Activated gamma-delta T cell treated with Interleukin-2 at 50 U/mL for 16 hours (primary cell): ENCODE measurements at regions not wholly inside any gene's neighbourhood (a gene's known extent, or its start where the extent isn't known, plus 50 kb on each side); places are given as distances from the start of the nearest gene placed in this dataset.
"Not testable (repeated sequence)": the region's sequence is repeated elsewhere in the genome, so short reads cannot be mapped to it uniquely, and the experiment has no call there.

Source experiments
- DNase-seq: peaks from one replicate; pipeline ENCODE4 v3.0.0-alpha.2; 2020

DNA sequence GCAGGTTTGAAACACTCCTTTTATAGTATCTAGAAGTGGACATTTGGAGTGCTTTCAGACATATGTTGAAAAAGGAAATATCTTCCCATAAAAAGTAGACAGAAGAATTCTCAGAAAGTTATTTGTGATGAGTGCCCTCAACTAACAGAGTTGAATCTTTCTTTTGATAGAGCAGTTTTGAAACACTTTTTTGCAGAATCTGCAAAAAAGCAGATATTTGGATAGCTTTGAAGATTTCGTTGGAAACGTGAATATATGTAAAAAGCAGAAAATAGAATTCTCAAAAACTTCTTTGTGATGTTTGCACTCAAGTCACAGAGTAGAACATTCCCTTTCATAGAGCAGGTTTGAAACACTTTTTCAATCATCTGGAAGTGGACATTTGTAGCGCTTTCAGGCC, 676.4 kb upstream of the ZNF337 start:
- DNase-seq = not testable (repeated sequence)

DNA sequence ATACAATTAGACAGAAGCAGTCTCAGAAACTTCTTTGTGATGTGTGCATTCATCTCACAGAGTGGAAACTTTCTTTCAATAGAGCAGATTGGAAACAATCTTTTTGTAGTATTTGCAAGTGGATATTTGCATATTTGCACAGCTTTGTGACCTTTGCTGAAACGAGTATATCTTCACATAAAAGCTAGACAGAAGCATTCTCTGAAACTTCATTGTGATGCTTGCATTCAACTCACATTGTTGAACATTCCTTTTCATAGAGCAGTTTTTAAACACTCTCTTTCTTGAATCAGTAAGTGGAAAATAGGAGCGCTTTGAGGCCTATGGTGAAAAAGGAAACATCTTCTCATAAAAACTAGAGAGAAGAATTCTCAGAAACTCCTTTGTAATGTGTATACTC, 657.9 kb upstream of the ZNF337 start:
- DNase-seq = no peak

- DNase-seq = no peak
Observed at GRCh38 chr20:26347396-26347795, 650.7 kb upstream of the ZNF337 start.

GRCh38 chr20:26340460-26341065, 643.9 kb upstream of the ZNF337 start:
- not testable (repeated sequence) for DNase-seq

GRCh38 chr20:26324177-26324576, 627.5 kb upstream of the ZNF337 start:
- no peak for DNase-seq

DNA sequence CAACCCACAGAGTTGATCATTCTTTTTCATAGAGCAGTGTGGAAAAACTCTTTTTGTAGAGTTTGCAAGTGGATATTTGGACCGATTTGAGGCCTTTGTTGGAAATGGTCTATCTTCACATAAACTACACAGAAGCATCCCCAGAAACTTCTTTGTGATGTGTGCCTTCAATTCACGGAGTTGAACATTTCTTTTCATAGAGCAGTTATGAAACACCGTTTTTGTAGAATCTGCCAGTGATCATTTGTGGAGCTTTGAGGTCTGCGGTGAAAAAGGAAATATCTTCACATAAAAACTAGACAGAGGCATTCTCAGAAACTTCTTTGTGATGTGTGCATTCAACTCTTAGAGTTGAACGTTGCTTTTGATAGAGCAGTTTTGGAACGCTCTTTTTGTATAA, 618.4 kb upstream of the ZNF337 start:
- no peak for DNase-seq

DNA sequence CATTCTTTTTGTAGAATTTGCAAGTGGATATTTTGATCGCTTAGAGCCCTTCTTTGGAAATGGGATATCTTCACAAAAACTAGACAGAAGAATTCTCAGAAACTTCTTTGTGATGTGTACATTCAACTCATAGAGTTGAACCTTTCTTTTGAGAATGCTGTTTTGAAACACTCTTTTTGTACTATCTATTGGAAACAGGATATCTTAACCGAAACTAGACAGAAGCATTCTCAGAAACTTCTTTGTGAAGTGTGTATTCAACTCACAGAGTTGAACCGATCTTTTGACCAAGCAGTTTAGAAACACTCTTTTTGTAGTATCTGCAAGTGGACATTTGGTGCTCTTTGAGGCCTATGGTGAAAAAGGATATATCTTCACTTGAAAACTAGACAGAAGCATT, 613.1 kb upstream of the ZNF337 start:
- DNase-seq = not testable (repeated sequence)

- DNase-seq = no peak
Observed at GRCh38 chr20:26308961-26309360, 612.3 kb upstream of the ZNF337 start.

- no peak for DNase-seq
Observed at GRCh38 chr20:26295006-26295405, 598.4 kb upstream of the ZNF337 start.

GRCh38 chr20:26288379-26289061, 591.9 kb upstream of the ZNF337 start:
- DNase-seq = not testable (repeated sequence)

GRCh38 chr20:26279238-26279637, 582.6 kb upstream of the ZNF337 start:
- DNase-seq = no peak

DNA sequence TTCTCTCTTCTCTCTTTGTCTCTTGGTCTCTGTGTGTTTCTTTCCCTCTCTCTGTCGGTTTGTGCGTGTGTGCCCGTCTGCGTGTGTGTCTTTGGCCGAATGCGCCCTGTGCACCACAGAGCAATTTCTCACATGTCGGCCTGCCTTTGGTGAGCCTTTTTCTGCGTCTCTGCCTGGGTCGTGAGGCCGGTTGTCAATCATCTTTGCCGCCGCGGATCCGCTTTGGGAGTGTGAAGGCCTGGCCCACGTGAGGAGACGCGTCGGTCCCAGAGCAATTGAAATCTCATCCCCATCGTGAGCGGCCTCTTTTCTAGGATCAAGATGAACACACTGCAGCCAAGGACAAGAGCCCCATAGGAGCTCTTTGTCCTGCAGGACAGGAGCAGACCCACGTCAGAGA, 580.7 kb upstream of the ZNF337 start:
- DNase-seq = no peak

GRCh38 chr20:26276554-26277210, 580.0 kb upstream of the ZNF337 start:
- DNase-seq = no peak

DNA sequence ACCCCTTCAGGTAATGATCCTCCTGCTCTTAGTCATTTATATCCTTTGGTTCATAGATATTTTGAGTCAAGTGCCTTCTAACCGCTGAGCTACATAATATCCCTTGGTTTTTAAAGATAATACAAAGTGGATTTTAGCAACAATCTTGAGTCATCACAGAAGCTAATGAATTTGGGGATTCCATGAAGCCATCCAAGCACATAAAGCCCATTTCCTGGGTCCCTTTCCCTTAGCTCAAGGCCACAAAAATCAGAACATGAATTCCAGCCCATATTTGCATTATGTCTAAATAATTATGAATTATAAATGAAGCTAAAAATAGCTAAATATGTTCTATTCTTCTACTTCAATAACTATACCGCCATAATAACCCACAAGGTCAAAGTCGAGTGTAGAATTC, 572.1 kb upstream of the ZNF337 start:
- DNase-seq = not testable (repeated sequence)

DNA sequence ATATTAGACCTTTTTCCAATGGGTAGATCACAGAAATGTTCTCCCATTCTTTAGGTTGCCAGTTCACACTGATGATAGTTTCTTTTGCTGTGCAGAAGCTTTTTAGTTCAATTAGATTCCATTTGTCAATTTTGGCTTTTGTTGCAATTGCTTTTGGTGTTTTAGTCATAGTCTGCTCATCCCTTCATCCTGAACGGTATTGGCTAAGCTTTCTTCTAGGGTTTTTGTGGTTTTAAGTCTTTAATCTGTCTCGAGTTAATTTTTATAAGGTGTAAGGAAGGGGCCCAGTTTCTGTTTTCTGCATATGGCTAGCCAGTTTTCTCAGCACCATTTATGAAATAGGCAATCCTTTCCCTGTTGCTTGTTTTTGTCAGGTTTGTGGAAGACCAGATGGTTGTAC, 564.3 kb upstream of the ZNF337 start:
- DNase-seq = not testable (repeated sequence)

- DNase-seq = not testable (repeated sequence)
Observed at GRCh38 chr20:26252311-26252975, 555.8 kb upstream of the ZNF337 start.

DNA sequence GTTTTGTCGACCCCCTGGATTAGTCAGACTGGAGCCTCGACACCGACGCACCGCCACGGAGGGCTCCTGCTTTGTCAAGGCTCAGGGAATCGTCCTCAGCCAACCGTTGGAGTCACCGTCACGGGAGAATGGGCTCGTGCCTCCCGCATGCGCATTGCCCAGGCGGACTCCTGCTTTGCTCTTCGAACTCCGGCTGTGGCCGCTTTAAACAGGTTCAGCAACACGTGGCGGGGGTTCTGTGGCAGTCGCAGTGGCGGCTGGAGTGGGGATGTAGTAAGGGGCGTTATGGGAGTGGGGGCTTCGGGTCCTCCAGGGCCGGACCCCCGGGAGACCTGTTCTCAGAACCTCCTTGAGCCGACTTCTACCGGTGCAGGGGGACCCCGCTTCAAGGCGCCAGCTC, 554.7 kb upstream of the ZNF337 start:
- not testable (repeated sequence) for DNase-seq

DNA sequence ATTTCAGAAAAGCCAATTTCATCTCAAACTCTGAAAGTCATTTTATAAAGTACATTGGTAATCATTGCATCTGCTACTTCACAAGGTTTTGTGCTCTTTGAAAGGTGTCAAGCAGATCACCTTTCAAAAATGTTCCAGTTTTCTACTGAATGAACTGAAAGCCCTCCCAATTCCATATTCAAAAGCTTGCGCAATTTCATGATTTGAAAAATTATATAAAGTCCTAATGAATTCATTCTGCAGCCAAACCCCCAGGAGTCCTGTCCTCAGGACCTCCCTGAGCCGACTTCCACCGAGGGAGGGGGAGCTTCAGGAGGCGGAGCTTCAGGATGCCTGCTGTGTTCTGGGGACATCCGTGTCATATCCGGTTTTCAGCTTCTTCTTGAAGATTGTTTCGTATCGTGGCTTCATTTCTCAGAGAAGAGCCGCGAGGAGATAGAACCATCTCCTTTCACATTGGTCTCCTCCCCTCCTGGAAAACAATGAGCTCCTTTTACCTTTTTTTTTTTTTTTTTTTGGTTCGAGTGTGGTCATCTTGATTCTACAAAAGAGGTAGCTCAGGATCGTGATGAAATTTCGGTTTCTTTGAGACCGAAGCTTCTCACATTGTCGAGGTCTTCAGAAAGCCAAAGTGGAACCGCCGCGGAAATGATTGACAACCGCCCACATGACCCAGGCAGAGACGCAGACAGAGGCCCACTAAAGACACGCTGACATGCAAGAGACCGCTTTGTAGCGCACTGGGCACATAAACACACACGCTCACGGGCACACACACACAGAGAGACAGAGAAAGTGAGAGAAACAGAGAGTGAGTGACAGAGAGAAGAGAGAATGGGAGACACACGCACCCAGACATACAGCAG, 553.8 kb upstream of the ZNF337 start:
- not testable (repeated sequence) for DNase-seq

- no peak for DNase-seq
Observed at GRCh38 chr20:26243731-26244130, 547.1 kb upstream of the ZNF337 start.

DNA sequence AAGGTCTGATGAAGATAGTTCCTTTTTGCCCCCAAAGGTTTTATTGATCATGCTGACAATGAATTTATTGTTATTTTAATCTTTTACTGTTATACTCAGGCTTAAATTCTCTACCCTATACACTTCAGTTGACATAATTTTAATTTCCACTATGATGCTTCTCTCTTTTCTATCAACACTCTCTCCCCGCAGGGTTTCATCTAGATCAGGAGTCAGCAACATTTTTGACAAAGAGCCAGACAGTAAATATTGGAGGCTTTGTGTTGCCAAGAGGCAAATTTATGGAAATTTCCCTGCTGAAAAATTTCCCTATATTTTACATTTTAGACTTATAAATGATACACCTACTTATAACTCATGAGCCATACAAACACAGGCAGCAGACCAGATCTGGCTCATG, 524.0 kb upstream of the ZNF337 start:
- DNase-seq = not testable (repeated sequence)

- not testable (repeated sequence) for DNase-seq
Observed at GRCh38 chr20:26219546-26219945, 522.9 kb upstream of the ZNF337 start.

DNA sequence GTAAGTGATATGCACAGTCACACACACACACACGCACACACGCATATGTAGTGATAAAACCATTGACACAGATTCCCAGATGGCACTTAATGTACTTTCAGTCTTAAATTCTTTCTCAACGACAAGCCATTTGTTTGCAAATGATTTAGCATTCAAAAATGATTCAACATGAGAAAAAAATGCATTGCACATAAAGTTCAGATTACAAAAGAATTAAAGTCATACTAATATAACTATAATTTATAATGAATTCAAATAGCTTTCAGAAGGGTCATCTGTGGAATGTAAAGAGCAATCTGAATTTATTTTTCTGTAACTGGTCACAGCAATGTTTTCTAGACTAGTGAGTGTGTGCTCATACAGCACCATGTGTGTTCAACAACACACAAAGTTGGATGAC, 521.6 kb upstream of the ZNF337 start:
- no peak for DNase-seq

GRCh38 chr20:26216025-26216424, 519.4 kb upstream of the ZNF337 start:
- no peak for DNase-seq
